Naive thymus-derived CD4-positive, alpha-beta T cell (primary cell): ENCODE measurements at regions not wholly inside any gene's neighbourhood (a gene's known extent, or its start where the extent isn't known, plus 50 kb on each side); places are given as distances from the start of the nearest gene placed in this dataset.

Experiments
- ATAC-seq: fragments of 150-1000 bp; cut with Tn5 transposase; 2 replicates; pipeline ENCODE4 v1.10.0; 2021; ENCODE audit warnings: mild to moderate bottlenecking, moderate library complexity
- CTCF ChIA-PET: fragments of 350-600 bp; sonication (Branson Sonifier 250); formaldehyde crosslinking; loops from one replicate; lab custom pipeline; 2021; ENCODE audit warnings: antibody characterized with exemption; lab: Charles Lee
- POLR2A ChIA-PET: fragments of 350-600 bp; sonication (Branson Sonifier 250); formaldehyde crosslinking; loops from one replicate; lab custom pipeline; 2021; ENCODE audit warnings: antibody characterized with exemption, inconsistent platforms; lab: Charles Lee
- DNase-seq, 9 donors: peaks; one replicate each; pipeline versions ENCODE4 v3.0.0 to v3.0.0-alpha.2; 2020 to 2022; ENCODE audit warnings: mixed read lengths in 1 of 9
- H3K27ac ChIP-seq: one replicate; pipeline ENCODE4 v1.7.0; 2013; ENCODE audit warnings: mild to moderate bottlenecking, low read depth, low read length, moderate library complexity
- H3K27me3 ChIP-seq, 2 donors: one replicate each; pipeline ENCODE4 v1.7.0; 2013; ENCODE audit warnings: low read length in 2 of 2, mild to moderate bottlenecking in 2 of 2, moderate library complexity in 2 of 2; ENCODE audit not compliant: control insufficient read depth in 2 of 2, insufficient read depth in 2 of 2
- H3K36me3 ChIP-seq, 3 experiments: 1 replicate in 2 of 3; 2 replicates in 1 of 3; pipeline ENCODE4 v1.7.0; 2013; ENCODE audit warnings: low read length in 3 of 3, mild to moderate bottlenecking in 3 of 3, moderate library complexity in 1 of 3; ENCODE audit not compliant: insufficient read depth in 3 of 3, control insufficient read depth in 2 of 3
- H3K4me1 ChIP-seq, 2 donors: one replicate each; pipeline ENCODE4 v1.7.0; 2013; ENCODE audit warnings: low read length in 2 of 2, mild to moderate bottlenecking in 2 of 2, moderate library complexity in 1 of 2; ENCODE audit not compliant: control insufficient read depth in 2 of 2, insufficient read depth in 2 of 2
- H3K4me3 ChIP-seq: 2 replicates; pipeline ENCODE4 v1.7.0; 2013; ENCODE audit warnings: mild to moderate bottlenecking, low read length
- H3K9me3 ChIP-seq, 3 experiments: 1 replicate in 2 of 3; 2 replicates in 1 of 3; pipeline ENCODE4 v1.7.0; 2013; ENCODE audit warnings: low read length in 3 of 3; ENCODE audit not compliant: control insufficient read depth in 2 of 3
- H3K27ac Mint-ChIP-seq, 9 donors: one replicate each; pipeline ENCODE4 v1.8.0; 2020 to 2022; ENCODE audit warnings: mixed read lengths in 9 of 9, mild to moderate bottlenecking in 8 of 9, moderate library complexity in 5 of 9, inconsistent platforms in 2 of 9
- H3K27me3 Mint-ChIP-seq, 5 donors: one replicate each; pipeline ENCODE4 v1.8.0; 2021 to 2022; ENCODE audit warnings: mixed read lengths in 5 of 5, mild to moderate bottlenecking in 1 of 5
- H3K36me3 Mint-ChIP-seq, 5 donors: one replicate each; pipeline ENCODE4 v1.8.0; 2020 to 2022; ENCODE audit warnings: mixed read lengths in 5 of 5, mild to moderate bottlenecking in 3 of 5, inconsistent platforms in 1 of 5
- H3K4me1 Mint-ChIP-seq, 7 donors: one replicate each; pipeline ENCODE4 v1.8.0; 2020 to 2022; ENCODE audit warnings: mixed read lengths in 7 of 7, mild to moderate bottlenecking in 3 of 7, inconsistent platforms in 1 of 7
- H3K4me3 Mint-ChIP-seq, 10 donors: one replicate each; pipeline ENCODE4 v1.8.0; 2020 to 2022; ENCODE audit warnings: mild to moderate bottlenecking in 10 of 10, mixed read lengths in 10 of 10, moderate library complexity in 6 of 10, inconsistent platforms in 2 of 10
- H3K9me3 Mint-ChIP-seq, 11 donors: one replicate each; pipeline ENCODE4 v1.8.0; 2020 to 2022; ENCODE audit warnings: mixed read lengths in 11 of 11, mild to moderate bottlenecking in 4 of 11, inconsistent platforms in 1 of 11, moderate library complexity in 1 of 11
- intact Hi-C, 2 donors: fragments of 100-400 bp; cut with micrococcal nuclease; formaldehyde crosslinking; loops; one replicate each; pipeline ENCODE4 v1.15.1; 2023

GRCh38 chr6:105988321-105988720 lies 97.8 kb upstream of the PRDM1 start:
- H3K9me3 ChIP-seq, result no peaks in the 10 kb centered on the region
- ChIA-PET CTCF (interaction anchor here (1.0 kb wide), 1 partner anchor 128 kb away, joined by 3 read pairs; no protein-coding TSS in a partner anchor), POLR2A (no interaction called here)
- H3K27me3 ChIP-seq, result peaks cover 0 to 19% of the 10 kb centered on the region in 2 donors
- Mint-ChIP-seq H3K27ac (no peak overlapping the region), H3K9me3 (peaks cover 0 to under 1% (median 0%) of the 10 kb centered on the region in 11 donors), H3K4me3 (no peak overlapping the region), H3K36me3 (peaks cover 0 to 17% (median 0%) of the 10 kb centered on the region in 5 donors), H3K27me3 (peaks cover 36 to 79% (median 64%) of the 10 kb centered on the region in 5 donors), H3K4me1 (peaks cover 2 to 73% (median 26%) of the 10 kb centered on the region in 7 donors)
- intact Hi-C loops, result no loop called here
- ATAC-seq (no peak), DNase-seq (no peak)
- H3K36me3 ChIP-seq, result no peaks in the 10 kb centered on the region
- H3K27ac ChIP-seq, result no peak overlapping the region
- H3K4me3 ChIP-seq, result no peak overlapping the region
- peaks cover 8 to 13% of the 10 kb centered on the region in 2 donors for H3K4me1 ChIP-seq

- Histone ChIP-seq H3K27me3 (peaks cover 0 to 18% of the 10 kb centered on the region in 2 donors), H3K9me3 (no peaks in the 10 kb centered on the region), H3K4me1 (peaks cover under 1 to 5% of the 10 kb centered on the region in 2 donors), H3K36me3 (no peaks in the 10 kb centered on the region), H3K4me3 (no peak overlapping the region), H3K27ac (no peak overlapping the region)
- H3K27me3 Mint-ChIP-seq, result peaks cover 35 to 85% (median 68%) of the 10 kb centered on the region in 5 donors
- no peak overlapping the region for H3K27ac Mint-ChIP-seq
- POLR2A ChIA-PET, result no interaction called here
- ATAC-seq (no peak), DNase-seq (no peak)
- peaks cover 0 to 18% (median 0%) of the 10 kb centered on the region in 5 donors for H3K36me3 Mint-ChIP-seq
- CTCF ChIA-PET, result interaction anchor here (1.0 kb wide), 1 partner anchor 129 kb away, joined by 3 read pairs; no protein-coding TSS in a partner anchor
- H3K4me1 Mint-ChIP-seq, result peaks cover 0 to 73% (median 18%) of the 10 kb centered on the region in 7 donors
- no peak overlapping the region for H3K4me3 Mint-ChIP-seq
- peaks cover 0 to under 1% (median 0%) of the 10 kb centered on the region in 11 donors for H3K9me3 Mint-ChIP-seq
- intact Hi-C loops, result no loop called here
Observed at GRCh38 chr6:105987516-105987915, 98.6 kb upstream of the PRDM1 start.

GRCh38 chr6:105986998-105987397 lies 99.1 kb upstream of the PRDM1 start:
- ATAC-seq, result no peak
- Mint-ChIP-seq H3K36me3 (peaks cover 0 to 19% (median 0%) of the 10 kb centered on the region in 5 donors), H3K27ac (no peak overlapping the region), H3K4me1 (peaks cover 0 to 77% (median 17%) of the 10 kb centered on the region in 7 donors), H3K4me3 (peak overlapping the region in 1 of 10 donors; percentile 7), H3K27me3 (peaks cover 35 to 87% (median 73%) of the 10 kb centered on the region in 5 donors), H3K9me3 (peaks cover 0 to 3% (median 0%) of the 10 kb centered on the region in 11 donors)
- intact Hi-C loops, result no loop called here
- no peak for DNase-seq
- no peak overlapping the region for H3K4me3 ChIP-seq
- no peaks in the 10 kb centered on the region for H3K36me3 ChIP-seq
- CTCF ChIA-PET, result no interaction called here
- H3K4me1 ChIP-seq, result peaks cover 0 to 5% of the 10 kb centered on the region in 2 donors
- no peaks in the 10 kb centered on the region for H3K9me3 ChIP-seq
- POLR2A ChIA-PET, result no interaction called here
- H3K27me3 ChIP-seq, result peaks cover 0 to 20% of the 10 kb centered on the region in 2 donors
- H3K27ac ChIP-seq, result no peak overlapping the region

- CTCF ChIA-PET, result interaction anchor here (0.7 kb wide), 1 partner anchor 251 kb away, joined by 3 read pairs; no protein-coding TSS in a partner anchor
Observed at GRCh38 chr6:105985816-105986632, 100.1 kb upstream of the PRDM1 start.

GRCh38 chr6:105985098-105985815 lies 100.9 kb upstream of the PRDM1 start:
- peak overlapping the region in 1 of 9 donors; percentile 64 for H3K27ac Mint-ChIP-seq
- Histone ChIP-seq H3K36me3 (no peaks in the 10 kb centered on the region), H3K9me3 (no peaks in the 10 kb centered on the region), H3K4me1 (peaks cover 6 to 14% of the 10 kb centered on the region in 2 donors), H3K27ac (no peak overlapping the region), H3K27me3 (peaks cover 0 to 35% of the 10 kb centered on the region in 2 donors), H3K4me3 (no peak overlapping the region)
- ChIA-PET CTCF (interaction anchor here (0.7 to 1.5 kb wide), 2 partner anchors 238 to 250 kb away, joined by 3 to 4 read pairs; no protein-coding TSS in a partner anchor), POLR2A (interaction anchor here (0.6 kb wide), 1 partner anchor 251 kb away, joined by 3 read pairs; no protein-coding TSS in a partner anchor)
- H3K4me3 Mint-ChIP-seq, result peak overlapping the region in 6 of 10 donors; percentile 8 to 74 (median 44)
- H3K9me3 Mint-ChIP-seq, result peaks cover 0 to 4% (median 0%) of the 10 kb centered on the region in 11 donors
- H3K4me1 Mint-ChIP-seq, result peaks cover 7 to 72% (median 22%) of the 10 kb centered on the region in 7 donors
- intact Hi-C loops, result no loop called here
- ATAC-seq (no peak), DNase-seq (no peak)
- H3K27me3 Mint-ChIP-seq, result peaks cover 32 to 88% (median 83%) of the 10 kb centered on the region in 5 donors
- H3K36me3 Mint-ChIP-seq, result peaks cover 0 to 20% (median 5%) of the 10 kb centered on the region in 5 donors

More at GRCh38 chr6:105985816-105986632, 100.1 kb upstream of the PRDM1 start:
- no peaks in the 10 kb centered on the region for H3K36me3 ChIP-seq
- peak; percentile 31 for ATAC-seq
- no peak for DNase-seq
- H3K4me3 Mint-ChIP-seq, result peak overlapping the region in 6 of 10 donors; percentile 8 to 74 (median 44)
- H3K27me3 ChIP-seq, result peaks cover 0 to 30% of the 10 kb centered on the region in 2 donors
- H3K9me3 ChIP-seq, result no peaks in the 10 kb centered on the region
- H3K9me3 Mint-ChIP-seq, result peaks cover 0 to 4% (median 0%) of the 10 kb centered on the region in 11 donors
- H3K36me3 Mint-ChIP-seq, result peaks cover 0 to 19% (median 1%) of the 10 kb centered on the region in 5 donors
- peak overlapping the region in 1 of 9 donors; percentile 64 for H3K27ac Mint-ChIP-seq
- intact Hi-C loops, result no loop called here
- no peak overlapping the region for H3K27ac ChIP-seq
- peaks cover 3 to 73% (median 17%) of the 10 kb centered on the region in 7 donors for H3K4me1 Mint-ChIP-seq
- H3K4me3 ChIP-seq, result no peak overlapping the region
- H3K27me3 Mint-ChIP-seq, result peaks cover 35 to 86% (median 81%) of the 10 kb centered on the region in 5 donors
- POLR2A ChIA-PET, result interaction anchor here (0.6 kb wide), 1 partner anchor 250 kb away, joined by 3 read pairs; no protein-coding TSS in a partner anchor
- peaks cover 6 to 11% of the 10 kb centered on the region in 2 donors for H3K4me1 ChIP-seq

- POLR2A ChIA-PET, result interaction anchor here (2.0 kb wide), 1 partner anchor 9 kb away, joined by 12 read pairs; no protein-coding TSS in a partner anchor
- no peak for ATAC-seq
- intact Hi-C loops, result loop anchor here in 1 of 2 donors (1.0 kb wide), 1 partner anchor 9 kb away; no protein-coding TSS in a partner anchor
Observed at GRCh38 chr6:105983763-105984162, 102.4 kb upstream of the PRDM1 start.

More at GRCh38 chr6:105983763-105984162, 102.4 kb upstream of the PRDM1 start:
- Histone ChIP-seq H3K36me3 (no peaks in the 10 kb centered on the region), H3K27ac (no peak overlapping the region), H3K4me1 (peaks cover 6 to 14% of the 10 kb centered on the region in 2 donors), H3K9me3 (no peaks in the 10 kb centered on the region), H3K4me3 (no peak overlapping the region), H3K27me3 (peaks cover 0 to 35% of the 10 kb centered on the region in 2 donors)
- peak overlapping the region in 1 of 9 donors; percentile 66 for H3K27ac Mint-ChIP-seq
- H3K4me3 Mint-ChIP-seq, result no peak overlapping the region
- CTCF ChIA-PET, result interaction anchor here (1.5 kb wide), 1 partner anchor 239 kb away, joined by 4 read pairs; no protein-coding TSS in a partner anchor
- H3K9me3 Mint-ChIP-seq, result peaks cover 0 to 6% (median 0%) of the 10 kb centered on the region in 11 donors
- H3K27me3 Mint-ChIP-seq, result peaks cover 21 to 84% (median 79%) of the 10 kb centered on the region in 5 donors
- DNase-seq, result no peak
- peaks cover 8 to 74% (median 31%) of the 10 kb centered on the region in 7 donors for H3K4me1 Mint-ChIP-seq
- peaks cover 0 to 24% (median 5%) of the 10 kb centered on the region in 5 donors for H3K36me3 Mint-ChIP-seq
